ENCODE measurements at regions not wholly inside any gene's neighbourhood (a gene's known extent, or its start where the extent isn't known, plus 50 kb on each side); places are given as distances from the start of the nearest gene placed in this dataset.

DNA sequence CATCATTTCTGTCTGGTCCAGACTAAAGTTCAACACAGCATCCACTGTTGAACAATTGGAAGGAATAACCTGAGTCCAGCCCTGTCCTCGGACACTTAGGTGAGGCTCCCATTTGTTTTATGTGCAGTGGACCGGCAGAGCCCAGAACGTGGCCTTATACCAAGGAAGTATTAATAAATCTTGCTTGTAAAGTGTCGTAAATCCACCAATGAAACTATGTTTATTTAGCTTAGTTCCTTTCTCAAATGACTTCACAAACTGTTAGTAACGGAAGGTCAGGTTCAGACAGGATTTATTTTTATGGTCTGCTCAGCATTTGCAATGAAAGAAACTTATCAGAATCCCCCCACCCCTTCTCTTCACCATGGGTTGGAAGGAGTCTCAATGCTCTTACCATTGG lies 149.5 kb downstream of the PCSK1 start:
- no peak for DNase-seq (ENCODE audit: low spot score)

DNA sequence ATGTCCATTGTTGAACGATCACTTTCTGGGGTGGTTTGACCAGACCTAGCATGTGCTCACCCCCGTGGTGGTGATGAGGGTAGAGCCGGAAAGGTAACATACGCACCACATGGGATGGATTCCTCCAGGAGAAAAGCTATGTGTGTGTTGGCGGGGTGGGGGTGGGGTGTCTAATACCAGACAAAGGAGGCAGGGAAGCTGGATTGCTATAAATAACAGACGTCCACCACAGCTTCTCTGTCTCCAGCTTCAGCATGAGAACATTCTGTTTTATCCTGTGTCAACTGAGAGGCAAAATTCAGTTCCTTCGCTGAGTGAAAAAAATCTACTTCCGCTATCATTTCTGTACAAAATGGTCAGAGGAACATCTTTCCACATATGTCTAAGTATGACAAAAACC lies 151.0 kb downstream of the PCSK1 start:
- DNase-seq (ENCODE audit: low spot score), result no peak

DNA sequence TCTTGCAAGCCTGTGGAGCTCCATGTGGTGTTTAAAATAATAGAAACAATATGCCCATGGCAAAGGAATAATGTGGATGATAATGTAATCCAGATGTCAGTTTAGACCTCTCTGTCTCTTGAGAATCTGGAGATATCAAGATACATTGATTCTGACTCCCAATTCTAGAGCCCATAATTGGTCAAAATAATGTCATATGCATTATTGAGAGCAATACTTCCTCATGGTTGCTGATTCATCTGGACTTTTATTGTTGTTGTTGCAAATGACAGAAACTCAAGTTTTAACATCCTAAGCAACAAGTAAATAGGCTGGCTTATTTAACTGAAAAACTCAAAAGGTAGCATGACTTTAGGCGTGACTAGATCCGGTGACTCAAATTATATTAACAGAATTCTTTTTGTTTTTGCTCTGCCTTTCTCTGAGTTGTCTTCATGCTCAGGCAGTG lies 152.1 kb downstream of the PCSK1 start:
- DNase-seq (ENCODE audit: low spot score), result no peak

DNA sequence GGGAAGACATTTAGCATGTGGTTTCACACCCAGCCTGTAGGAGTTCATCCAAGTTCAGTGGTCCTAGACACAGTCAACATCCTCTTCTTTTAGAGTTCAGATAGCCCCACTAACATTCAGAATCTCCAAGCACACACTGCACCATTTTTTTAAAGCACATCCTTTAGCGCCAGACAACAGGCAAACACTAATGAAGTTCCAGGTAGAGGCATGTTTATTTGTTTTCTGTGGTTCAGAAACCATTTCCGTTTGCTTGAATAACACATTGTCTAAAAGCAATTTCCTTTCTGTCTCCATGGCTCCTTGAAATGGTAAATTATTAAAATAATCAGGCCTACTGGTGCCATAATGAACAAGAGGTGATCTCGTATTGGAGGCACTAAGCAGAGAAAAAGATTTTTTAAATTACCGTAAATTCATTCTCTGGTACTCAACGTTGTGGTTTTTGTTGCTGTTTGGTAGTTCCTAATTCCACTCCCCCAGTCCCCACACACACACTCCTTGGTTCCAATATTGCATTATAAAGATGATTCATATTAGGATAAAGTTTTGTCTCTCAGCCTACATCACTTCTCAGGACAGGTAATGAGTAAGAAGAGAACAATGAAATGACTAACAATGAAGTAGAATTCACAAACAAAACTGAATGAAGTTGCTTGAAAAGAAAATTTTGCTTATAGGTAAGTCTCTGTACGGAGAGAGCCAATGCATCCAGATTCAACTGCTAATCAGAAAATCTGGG lies 153.1 kb downstream of the PCSK1 start:
- no peak for DNase-seq (ENCODE audit: low spot score)

DNA sequence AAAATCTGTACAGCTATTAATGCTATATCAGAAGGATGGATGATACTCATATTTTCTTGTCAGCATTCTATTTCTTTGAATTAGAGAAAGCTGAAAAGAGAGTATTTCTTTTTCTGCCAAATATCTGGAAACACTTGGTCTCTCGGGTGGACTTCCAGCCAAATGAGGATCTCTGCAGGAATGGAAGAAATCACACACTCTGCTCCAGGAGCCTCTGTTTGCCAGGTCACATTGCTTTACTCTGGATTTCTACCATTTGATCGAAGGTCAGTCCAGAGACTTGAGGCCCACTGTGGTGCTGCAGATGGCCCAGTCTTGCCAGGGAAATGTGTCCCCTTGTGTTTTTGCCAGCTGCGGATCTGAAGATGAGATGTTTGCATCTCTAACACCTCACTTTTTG lies 154.1 kb downstream of the PCSK1 start:
- peak; percentile 12 for DNase-seq (ENCODE audit: low spot score)

DNA sequence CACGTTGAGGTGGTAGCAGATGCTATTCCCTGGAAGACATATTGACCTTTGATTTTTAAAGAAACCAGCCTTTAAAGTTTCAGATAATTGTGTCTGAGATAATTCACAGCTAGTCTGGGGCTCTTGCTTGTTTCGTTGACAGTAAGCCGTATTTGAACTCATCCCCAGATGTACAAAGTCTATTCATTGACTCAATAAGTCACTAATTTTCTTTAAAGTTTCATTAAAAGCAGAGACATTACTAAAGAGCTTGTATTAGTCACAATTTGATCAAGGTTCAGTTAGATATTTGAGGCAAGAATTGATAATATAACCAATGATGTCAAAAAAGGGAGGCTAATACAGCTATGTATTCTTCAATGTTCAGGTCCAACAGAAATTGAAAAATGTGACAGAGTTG lies 158.0 kb downstream of the PCSK1 start:
- no peak for DNase-seq (ENCODE audit: low spot score)

DNA sequence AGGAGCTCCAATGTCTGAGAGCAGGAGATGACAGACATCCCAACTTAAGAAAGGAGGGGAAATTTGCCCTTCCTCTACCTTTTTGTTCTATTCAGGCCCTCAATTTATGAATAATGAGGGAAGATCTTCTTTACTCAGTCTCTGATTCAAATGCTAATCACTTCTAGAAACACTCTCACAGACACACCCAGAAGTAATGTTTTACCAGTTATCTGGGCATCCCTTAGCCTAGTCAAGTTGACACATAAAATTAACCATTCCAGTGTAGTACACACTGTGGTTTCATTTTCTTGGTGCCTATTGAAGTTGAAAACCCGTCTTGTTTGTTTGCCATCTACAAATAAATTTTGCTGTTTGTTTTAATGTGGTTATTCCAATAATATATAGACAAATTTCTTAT lies 167.6 kb downstream of the PCSK1 start:
- no peak for DNase-seq (ENCODE audit: low spot score)

DNA sequence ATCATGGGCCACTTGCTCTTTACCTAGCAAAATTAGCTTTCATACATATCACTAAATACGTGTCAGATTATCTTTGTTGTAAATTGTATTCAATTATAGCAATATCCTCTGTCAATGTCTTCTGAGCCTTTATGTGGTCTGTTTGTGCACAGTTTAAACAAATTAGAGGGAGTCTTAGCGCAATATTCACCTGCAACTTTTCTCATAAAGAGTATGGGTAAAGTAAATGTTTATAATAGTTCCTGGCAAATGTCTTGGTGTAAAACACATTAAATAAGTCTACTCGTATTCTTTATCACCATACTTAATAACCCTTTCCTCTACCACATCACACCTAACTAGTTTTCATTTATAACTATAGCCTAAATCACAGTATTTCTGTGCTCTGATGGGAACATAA lies 169.0 kb downstream of the PCSK1 start:
- no peak for DNase-seq (ENCODE audit: low spot score)

DNA sequence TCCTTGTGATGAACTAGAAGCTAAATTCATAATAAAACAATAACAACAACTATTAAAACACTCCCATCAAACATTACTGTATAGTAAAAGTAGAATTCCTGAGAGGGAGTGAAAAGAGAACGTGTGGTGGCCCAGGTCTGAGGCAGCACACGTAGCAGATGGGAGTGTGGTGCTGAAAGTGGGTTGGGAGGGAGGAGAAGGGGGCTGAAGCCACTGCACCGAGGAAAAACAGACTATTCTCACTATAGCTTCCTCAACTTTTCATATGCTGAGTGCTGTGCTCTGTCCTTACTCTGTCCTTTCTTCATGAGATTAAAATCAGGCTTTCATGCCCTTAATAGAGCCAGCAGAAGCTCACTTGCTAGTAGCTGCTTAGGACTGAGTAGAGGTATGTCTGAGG lies 170.9 kb downstream of the PCSK1 start:
- DNase-seq (ENCODE audit: low spot score), result no peak

DNA sequence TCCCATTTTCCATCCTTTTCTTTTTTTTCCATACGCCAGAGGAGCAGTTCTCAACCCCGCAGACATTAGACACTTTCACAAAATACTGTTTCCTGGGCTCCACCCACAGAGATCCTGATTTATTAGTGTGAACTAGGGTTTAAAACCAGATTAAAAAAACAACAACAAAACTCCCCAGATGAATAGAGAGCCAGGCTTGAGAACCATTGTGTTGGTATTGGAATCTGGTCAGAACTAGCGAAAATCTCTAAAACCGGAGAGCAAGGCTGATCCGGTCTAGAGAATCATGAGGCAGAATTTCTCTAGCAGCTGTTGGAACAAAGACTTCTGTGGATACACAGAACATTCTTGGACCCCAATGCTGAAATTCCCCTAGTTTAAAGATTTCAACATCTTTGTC lies 173.0 kb downstream of the PCSK1 start:
- no peak for DNase-seq (ENCODE audit: low spot score)

DNA sequence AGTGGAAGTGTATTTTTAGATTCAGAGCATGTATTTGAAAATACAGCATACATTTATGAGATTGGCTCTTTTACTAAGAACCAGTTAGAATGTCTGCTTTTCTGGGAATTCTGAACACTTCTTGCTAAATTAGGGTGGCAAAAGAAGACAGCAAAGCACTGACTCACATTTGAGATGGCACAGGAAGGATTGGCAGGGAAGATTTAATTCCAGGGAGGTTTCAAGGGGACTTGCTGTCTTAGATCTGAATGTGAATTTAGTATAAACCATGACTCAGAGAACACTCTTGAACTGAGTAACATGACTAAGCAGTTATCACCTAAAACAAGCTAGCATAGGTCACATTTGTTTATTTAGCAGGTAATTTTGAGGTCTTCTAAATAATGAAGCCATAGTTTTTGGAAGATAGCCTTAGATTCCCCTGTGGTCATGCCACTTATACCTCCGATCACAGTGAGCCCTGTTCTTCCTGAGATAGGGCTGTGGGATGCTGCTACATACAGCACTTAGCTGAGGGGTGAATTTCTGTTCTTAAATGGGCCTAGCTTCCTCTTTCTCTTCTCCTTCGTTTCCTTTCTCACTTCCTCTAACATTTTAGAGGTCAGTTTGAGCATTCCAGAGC lies 173.8 kb downstream of the PCSK1 start:
- DNase-seq (ENCODE audit: low spot score), result peak; percentile 54

DNA sequence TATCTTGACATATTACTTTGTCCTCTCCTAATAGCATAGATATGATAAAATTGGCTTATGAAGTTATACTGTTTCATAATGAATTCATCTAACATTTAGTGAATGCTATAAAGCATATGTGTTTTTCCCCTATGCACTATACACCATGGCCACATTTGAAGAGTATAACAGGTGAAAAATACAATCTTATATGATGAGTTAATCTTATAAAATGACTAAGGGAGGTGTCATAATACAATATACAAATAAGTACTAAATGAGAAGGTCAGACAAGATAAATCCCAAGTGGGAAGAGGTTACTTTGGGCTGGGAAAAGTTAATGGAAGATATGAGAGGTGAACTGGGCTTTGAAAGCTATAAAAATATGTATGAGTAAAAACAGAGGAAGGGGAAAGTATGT lies 174.4 kb downstream of the PCSK1 start:
- DNase-seq (ENCODE audit: low spot score), result no peak

DNA sequence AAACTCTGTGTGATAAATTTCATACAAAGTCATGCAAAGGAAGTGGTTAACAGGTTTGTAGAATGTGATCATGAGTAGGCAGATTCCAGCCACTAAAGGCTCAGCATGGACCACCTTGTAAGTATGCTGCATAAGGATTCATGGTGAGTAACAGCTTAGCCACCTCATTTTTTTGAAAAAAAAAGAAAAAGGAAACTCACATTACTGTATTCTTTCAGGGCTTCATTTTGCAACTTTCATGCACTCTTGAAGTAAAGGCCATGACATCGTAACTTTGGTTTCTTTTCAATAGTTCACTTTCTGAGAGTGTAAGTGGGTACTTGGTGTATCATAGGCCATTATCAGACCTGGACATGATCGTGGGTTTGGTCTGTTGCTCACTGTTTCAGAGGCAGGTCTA lies 175.1 kb downstream of the PCSK1 start:
- no peak for DNase-seq (ENCODE audit: low spot score)

DNA sequence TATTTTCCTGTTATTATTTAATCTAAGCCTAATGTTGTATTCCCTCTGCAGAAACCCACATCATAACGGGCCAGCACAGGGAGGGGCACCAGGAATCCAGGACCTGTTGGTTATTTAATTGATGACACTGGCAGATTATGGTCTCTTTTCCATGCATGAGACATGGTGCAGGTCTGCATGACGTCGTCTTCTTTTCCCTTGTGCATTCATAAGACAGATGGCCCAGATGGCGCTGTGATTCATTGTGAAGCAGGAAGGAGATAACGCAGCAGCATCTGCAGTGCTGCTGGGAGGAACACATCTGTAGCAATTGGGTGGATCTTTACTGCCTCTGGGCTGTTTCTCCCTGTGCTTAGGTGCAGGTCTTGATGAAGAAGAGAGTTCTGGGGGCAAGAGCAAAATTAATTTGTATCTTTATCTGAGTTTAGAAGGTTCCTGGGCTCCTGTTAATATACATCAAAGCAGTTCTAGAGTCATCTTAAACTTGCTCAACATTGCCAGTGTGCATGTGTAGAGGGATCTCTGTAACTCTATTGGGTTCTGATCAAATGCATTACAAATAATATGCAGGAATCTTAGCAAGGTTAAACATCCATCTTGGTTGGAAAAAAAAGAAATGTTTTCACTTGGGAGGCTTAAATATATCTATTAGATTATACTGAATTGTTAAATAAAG lies 176.1 kb downstream of the PCSK1 start:
- DNase-seq (ENCODE audit: low spot score), result peak; percentile 59

DNA sequence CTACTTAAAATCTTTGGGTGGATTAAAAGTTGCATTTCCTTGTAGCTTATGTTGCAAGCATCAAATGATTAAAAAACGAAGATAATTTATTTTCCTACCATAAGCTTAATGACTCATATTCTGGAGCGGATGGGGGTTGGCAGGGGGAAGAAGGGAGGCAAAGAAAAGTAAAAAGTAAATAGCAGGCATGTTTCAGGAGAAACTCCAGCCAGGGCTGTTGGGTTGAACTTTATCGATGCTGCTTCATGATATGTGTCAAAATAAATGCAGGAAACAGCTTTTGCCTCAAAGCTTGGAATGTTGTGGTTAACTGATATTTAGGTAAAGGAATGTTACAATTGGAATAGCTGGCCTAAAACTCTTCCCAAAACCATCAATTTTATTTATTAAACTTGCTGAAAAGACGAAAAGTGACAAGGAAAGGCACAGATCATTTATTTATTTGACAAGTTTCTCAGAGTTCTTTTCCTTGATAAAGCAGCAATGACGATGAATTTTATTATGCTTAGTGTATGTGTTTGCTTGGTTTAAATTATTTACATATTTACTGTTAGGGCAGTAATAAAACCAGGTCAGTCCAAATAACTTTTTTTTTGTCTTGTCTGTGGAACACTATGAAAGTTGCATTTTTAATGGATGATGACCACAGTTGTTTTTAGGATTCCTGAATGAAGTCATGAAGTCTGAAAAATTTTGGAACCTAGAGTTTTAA lies 177.9 kb downstream of the PCSK1 start:
- no peak for DNase-seq (ENCODE audit: low spot score)

DNA sequence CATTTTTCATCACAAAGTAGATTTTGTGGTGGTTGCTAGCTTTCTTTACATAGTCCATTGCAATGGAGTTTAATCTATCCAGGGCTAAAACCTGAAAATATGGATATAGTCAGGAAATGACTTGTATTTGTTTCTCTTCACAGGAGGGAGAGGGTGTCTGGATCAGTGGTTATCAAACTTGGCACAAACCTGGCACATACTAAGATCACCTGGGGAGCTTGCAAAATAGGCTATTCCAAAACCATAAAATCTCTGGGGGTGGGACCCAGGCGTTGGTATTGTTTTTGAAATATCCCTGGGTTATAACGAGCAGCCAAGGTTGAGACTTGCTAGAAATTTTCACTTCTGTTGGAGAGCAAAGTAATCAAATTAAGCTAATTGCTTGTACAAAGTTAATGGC lies 179.9 kb downstream of the PCSK1 start:
- no peak for DNase-seq (ENCODE audit: low spot score)

DNA sequence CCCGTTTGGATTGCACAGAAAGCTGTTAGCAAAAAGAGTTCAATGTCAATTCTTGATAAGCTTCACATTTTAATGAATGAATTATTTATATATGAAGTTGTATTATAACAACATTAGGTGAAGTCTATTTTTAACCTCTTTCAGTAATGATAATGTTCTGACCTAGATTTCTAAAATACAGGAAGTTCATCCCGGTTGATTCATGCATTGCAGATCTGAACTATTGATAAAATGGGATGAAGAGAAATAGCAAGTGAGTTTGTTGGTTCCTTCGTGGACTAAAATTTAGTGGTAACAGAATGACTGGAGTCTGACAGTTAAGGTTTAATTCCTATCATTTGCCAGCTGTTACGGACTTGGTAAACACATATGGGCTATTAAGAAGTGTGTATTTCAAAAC lies 180.5 kb downstream of the PCSK1 start:
- DNase-seq (ENCODE audit: low spot score), result no peak

DNA sequence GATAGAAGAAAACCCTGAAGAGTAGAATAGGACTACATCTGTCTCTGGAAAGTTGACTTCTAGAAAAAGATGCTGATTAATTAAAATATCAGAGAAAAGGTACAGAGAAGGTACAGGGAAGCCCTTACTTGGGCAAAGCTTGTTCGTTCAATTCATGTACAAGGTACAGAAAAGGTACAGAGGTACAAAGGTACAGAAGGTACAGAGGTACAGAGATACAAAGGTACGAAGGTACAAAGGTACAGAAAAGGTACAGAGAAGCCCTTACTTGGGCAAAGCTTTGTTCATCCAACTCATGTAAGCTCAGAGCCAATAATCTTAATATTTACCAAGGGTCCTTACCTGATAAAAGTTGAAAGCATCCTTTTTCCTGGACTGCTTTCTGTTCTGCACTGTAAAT lies 182.3 kb downstream of the PCSK1 start:
- DNase-seq (ENCODE audit: low spot score), result no peak

DNA sequence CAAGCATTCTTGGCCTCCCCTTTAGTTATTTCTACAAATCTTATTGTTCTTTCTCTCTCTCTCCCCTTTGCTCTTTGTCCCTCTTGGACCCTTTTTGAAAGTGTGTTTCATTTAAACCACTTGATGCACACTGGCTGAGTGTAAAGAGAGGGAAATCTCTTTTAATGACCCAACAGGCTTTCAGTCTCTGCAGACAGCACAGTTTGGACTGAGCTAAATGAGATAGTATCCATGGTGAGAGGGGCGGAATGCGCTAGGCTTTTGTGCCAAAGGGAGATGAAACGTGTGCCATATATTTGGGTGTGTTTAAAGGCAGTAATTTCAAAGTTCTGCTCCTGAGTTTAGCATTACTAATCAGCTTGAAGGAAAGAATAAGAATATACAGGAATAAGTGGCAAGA lies 184.9 kb downstream of the PCSK1 start:
- no peak for DNase-seq (ENCODE audit: low spot score)

DNA sequence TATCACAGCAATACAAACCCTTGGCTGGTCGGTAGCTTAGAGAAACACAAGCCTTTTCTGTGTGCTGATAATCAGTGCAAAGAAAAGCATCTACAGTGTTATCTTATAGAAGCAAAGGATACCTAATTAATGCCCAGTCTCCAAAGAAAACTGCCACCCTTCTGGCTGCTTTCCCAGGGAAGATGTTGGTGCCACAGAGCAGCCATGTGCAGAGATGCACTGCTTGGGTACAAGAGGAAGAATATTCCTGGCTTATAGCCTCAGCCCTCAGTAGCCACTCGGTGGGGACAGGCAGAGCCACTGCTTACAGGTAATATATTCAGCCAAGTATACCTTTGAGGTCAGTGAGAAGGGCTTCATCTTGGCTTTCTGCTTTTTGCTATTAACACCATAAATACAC lies 185.3 kb downstream of the PCSK1 start:
- peak; percentile 25 for DNase-seq (ENCODE audit: low spot score)

DNA sequence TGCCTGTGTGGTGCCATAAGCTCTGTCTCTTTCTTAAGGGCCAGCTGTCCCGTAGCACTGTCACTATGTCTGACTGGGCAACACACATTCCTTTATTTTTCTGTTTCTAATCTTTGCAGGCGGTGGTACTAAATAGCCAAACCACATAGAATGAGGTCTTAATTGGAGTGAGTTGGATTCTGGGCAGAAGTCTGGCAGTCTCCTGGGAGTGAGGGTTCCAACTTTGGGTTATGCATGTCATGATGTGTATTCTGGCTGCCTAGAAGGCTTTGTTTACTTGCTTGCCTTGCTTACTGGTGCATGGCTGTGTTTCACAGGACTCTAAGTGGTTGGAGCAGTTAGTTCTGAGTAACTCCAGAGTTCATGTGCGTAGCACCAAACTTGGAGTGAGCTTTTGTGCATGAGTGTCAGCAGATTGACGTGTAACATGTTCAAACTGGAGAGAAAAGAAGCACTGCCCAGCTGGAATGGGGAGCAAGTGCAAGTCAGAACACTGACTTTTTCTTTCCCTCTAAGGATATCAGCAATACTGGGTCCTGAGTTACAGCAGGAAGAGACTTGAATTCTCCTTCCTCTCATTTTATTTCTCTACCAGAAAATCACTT lies 185.8 kb downstream of the PCSK1 start:
- peak; percentile 34 for DNase-seq (ENCODE audit: low spot score)

Measured in pons (tissue), 1 donor.